GM12878 (cell line): ENCODE measurements at regions not wholly inside any gene's neighbourhood (a gene's known extent, or its start where the extent isn't known, plus 50 kb on each side); places are given as distances from the start of the nearest gene placed in this dataset.

ENCODE experiments used
- ATAC-seq: fragments of 200-7000 bp; cut with Tn5 transposase; 3 replicates; pipeline ENCODE4 v1.9.1; 2020; ENCODE audit warnings: mild to moderate bottlenecking, moderate library complexity
- BruUV-seq: library from RNA; stranded (reverse); fragments of 400-500 nt; replicated peaks from 2 replicates; lab custom pipeline; 2021; lab: Mats Ljungman, UMichigan
- CTCF ChIA-PET: fragments of 300-600 bp; sonication (Branson Sonifier 250); formaldehyde crosslinking; extraction: SDS; loops from one replicate; lab custom pipeline; 2021; ENCODE audit warnings: inconsistent platforms; lab: Yijun Ruan, JAX
- POLR2A ChIA-PET: fragments of 350-600 bp; formaldehyde crosslinking; extraction: SDS; loops from one replicate; lab custom pipeline; 2021; ENCODE audit warnings: inconsistent platforms; lab: Charles Lee
- RAD21 ChIA-PET: fragments of 300-600 bp; sonication (Branson Sonifier 250); formaldehyde crosslinking; loops from one replicate; lab custom pipeline; 2023; ENCODE audit warnings: antibody characterized with exemption; ENCODE audit not compliant: unreplicated experiment; lab: Charles Lee
- SMC1A ChIA-PET: fragments of 300-600 bp; sonication (Branson Sonifier 250); formaldehyde crosslinking; loops from one replicate; lab custom pipeline; 2023; ENCODE audit not compliant: unreplicated experiment, uncharacterized antibody; lab: Charles Lee
- DNase-seq: peaks from one replicate; pipeline ENCODE4 v3.0.0-alpha.2; 2011; ENCODE audit warnings: low read depth, low spot score
- FAIRE-seq: peaks from 3 replicates; lab custom pipeline; 2011; peaks lifted over from hg19 to GRCh38; lab: Jason Lieb, UNC
- H2AFZ ChIP-seq: 2 replicates; pipeline ENCODE4 v1.6.0; 2011; ENCODE audit warnings: low read depth, low read length, control low read depth; ENCODE audit not compliant: control insufficient read depth
- H3K27ac ChIP-seq: 2 replicates; pipeline ENCODE4 v1.5.1; 2011; ENCODE audit warnings: control low read depth; ENCODE audit not compliant: control insufficient read depth, insufficient read depth
- H3K27me3 ChIP-seq, 2 experiments: replicated peaks in 1 of 2; 2 replicates each; pipeline versions ENCODE4 v1.6.0 to v1.6.1; 2011; ENCODE audit warnings: low read length in 1 of 2; ENCODE audit not compliant: control insufficient read depth in 2 of 2, insufficient read depth in 2 of 2
- H3K36me3 ChIP-seq, 2 experiments: 2 replicates each; pipeline ENCODE4 v1.5.1; 2011; ENCODE audit warnings: low read length in 1 of 2; ENCODE audit not compliant: control insufficient read depth in 2 of 2, insufficient read depth in 2 of 2
- H3K4me1 ChIP-seq: 2 replicates; pipeline ENCODE4 v1.6.1; 2011; ENCODE audit warnings: mild to moderate bottlenecking, low read length, moderate library complexity, mixed read lengths; ENCODE audit not compliant: control insufficient read depth, insufficient read depth
- H3K4me2 ChIP-seq: 2 replicates; pipeline ENCODE4 v1.6.0; 2011; ENCODE audit warnings: control low read depth; ENCODE audit not compliant: control insufficient read depth, insufficient read depth
- H3K4me3 ChIP-seq: fragments of 200-600 bp; sonication (generic); 2 replicates; pipeline ENCODE4 v1.5.1; 2016
- H3K79me2 ChIP-seq: 2 replicates; pipeline ENCODE4 v1.6.0; 2011; ENCODE audit warnings: low read length; ENCODE audit not compliant: control insufficient read depth, insufficient read depth
- H3K9ac ChIP-seq: 2 replicates; pipeline ENCODE4 v1.8.0; 2011; ENCODE audit warnings: low read length, control low read depth, mixed read lengths; ENCODE audit not compliant: control insufficient read depth, insufficient read depth
- H3K9me3 ChIP-seq: replicated peaks from 3 replicates; pipeline ENCODE4 v1.5.1; 2011; ENCODE audit warnings: mild to moderate bottlenecking, low read length; ENCODE audit not compliant: control insufficient read depth, insufficient read depth
- H4K20me1 ChIP-seq: 2 replicates; pipeline ENCODE4 v1.6.0; 2011; ENCODE audit not compliant: control insufficient read depth, insufficient read depth
- BACH1 ChIP-seq: fragments of 450-650 bp; IDR thresholded peaks from 2 replicates; pipeline ENCODE4 v1.6.1; 2017; ENCODE audit warnings: mild to moderate bottlenecking, borderline replicate concordance
- CUX1 ChIP-seq: IDR thresholded peaks from 2 replicates; pipeline ENCODE4 v1.6.1; 2012; ENCODE audit warnings: improper control_type of control experiment, low read depth, low read length; ENCODE audit not compliant: insufficient replicate concordance
- NKRF ChIP-seq: fragments of 450-650 bp; conservative IDR thresholded peaks from 2 replicates; pipeline ENCODE4 v1.6.1; 2017; ENCODE audit warnings: mild to moderate bottlenecking, moderate library complexity
- POLR2AphosphoS5 ChIP-seq: IDR thresholded peaks from 2 replicates; pipeline ENCODE4 v1.6.1; 2011; ENCODE audit warnings: mild to moderate bottlenecking, low read length, inconsistent platforms
- WGBS: methylation state at CpG from one replicate; pipeline ENCODE4 v1.1.6; 2016; ENCODE audit warnings: low lambda C conversion rate; ENCODE audit not compliant: insufficient replicate concordance, insufficient coverage; ENCODE audit errors: missing lambda C conversion rate; 5-methylcytosine and 5-hydroxymethylcytosine counted together
- in situ Hi-C: fragments of 300-500 bp; cut with MboI; formaldehyde crosslinking; loops from 9 replicates; pipeline ENCODE4 v1.14.3; 2018; ENCODE audit warnings: mixed read lengths
- intact Hi-C: fragments of 100-400 bp; cut with micrococcal nuclease; formaldehyde crosslinking; loops from one replicate; pipeline ENCODE4 v1.14.2; 2022; ENCODE audit not compliant: unreplicated experiment

- Histone ChIP-seq H3K4me3 (no peak overlapping the region), H2AFZ (no peak overlapping the region), H3K4me2 (no peak overlapping the region), H3K4me1 (no peaks in the 10 kb centered on the region), H3K27ac (no peak overlapping the region), H3K9me3 (no peaks in the 10 kb centered on the region), H3K36me3 (no peaks in the 10 kb centered on the region), H3K9ac (no peak overlapping the region), H3K79me2 (no peaks in the 10 kb centered on the region), H3K27me3 (no peaks in the 10 kb centered on the region), H4K20me1 (no peaks in the 10 kb centered on the region)
- no peak for FAIRE-seq
- ChIA-PET CTCF (interaction anchor here (0.9 kb wide), 1 partner anchor 131 kb away, joined by 3 read pairs; no protein-coding TSS in a partner anchor), RAD21 (no interaction called here), SMC1A (no interaction called here), POLR2A (interaction anchor here (0.7 kb wide), 1 partner anchor 59 kb away, joined by 3 read pairs; no protein-coding TSS in a partner anchor)
- no TSS peak for BruUV-seq
- TF ChIP-seq CUX1 (no peak), NKRF (no peak), BACH1 (no peak), POLR2AphosphoS5 (no peak)
- no peak for ATAC-seq
- WGBS = 15% methylated on average over 5 of the region's 5 CpGs
- DNase-seq = no peak
- intact Hi-C loops = no loop called here
- in situ Hi-C loops = no loop called here
Measured at GRCh38 chr5:112473989-112474388, 54.9 kb upstream of the EPB41L4A start.
